ENCODE measurements at regions not wholly inside any gene's neighbourhood (a gene's known extent, or its start where the extent isn't known, plus 50 kb on each side); places are given as distances from the start of the nearest gene placed in this dataset.
"Not testable (repeated sequence)": the region's sequence is repeated elsewhere in the genome, so short reads cannot be mapped to it uniquely, and the experiment has no call there.

DNA sequence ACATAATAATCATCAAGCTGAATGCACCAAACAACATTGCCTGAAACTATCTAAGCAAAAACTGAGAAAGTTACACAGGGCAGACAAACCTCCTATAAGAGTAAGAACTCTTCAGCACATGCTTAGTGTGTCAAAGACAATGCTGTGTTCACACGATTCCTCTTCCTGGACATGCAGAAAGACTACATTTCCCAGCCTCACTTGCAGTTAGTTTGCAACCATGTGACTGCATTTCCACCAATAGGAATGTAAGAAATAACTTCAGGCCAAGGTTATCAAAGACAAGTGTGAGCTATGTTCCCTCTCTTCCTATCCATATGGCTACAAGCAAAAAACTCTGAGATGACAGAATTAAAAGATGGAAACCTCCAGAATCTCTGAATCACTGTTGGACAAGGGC, 109.8 kb downstream of the OTOP1 start:
- not testable (repeated sequence) for H3K4me3 Mint-ChIP-seq; H3K9me3 Mint-ChIP-seq; ATAC-seq (replicated peaks); H3K36me3 Mint-ChIP-seq (ENCODE audit: low read depth); H3K4me1 Mint-ChIP-seq; H3K27ac Mint-ChIP-seq; H3K27me3 Mint-ChIP-seq

- H3K27me3 Mint-ChIP-seq; H3K9me3 Mint-ChIP-seq; H3K36me3 Mint-ChIP-seq (ENCODE audit: low read depth); H3K4me3 Mint-ChIP-seq; H3K27ac Mint-ChIP-seq; H3K4me1 Mint-ChIP-seq; ATAC-seq (replicated peaks): not testable (repeated sequence)
These were observed 92.4 kb downstream of the OTOP1 start for GRCh38 chr4:4134368-4134767.

DNA sequence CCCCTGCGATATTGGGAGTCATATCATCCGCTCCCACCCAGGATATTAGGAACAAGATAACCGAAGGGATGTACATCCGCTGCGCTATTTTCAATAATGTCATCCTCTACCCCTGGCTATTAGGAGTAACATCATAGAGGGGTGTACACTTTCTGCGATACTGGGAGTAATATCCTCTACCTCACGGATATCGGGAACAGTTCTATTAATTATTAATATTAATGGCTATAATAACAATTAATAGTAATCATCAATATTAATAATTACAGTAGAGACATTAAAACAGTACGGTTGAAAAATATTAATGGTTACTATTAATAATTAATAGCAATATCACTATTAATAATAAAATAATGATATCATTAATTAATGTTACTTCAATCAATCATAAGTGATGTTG, 90.1 kb downstream of the OTOP1 start:
- ATAC-seq (replicated peaks); H3K4me1 Mint-ChIP-seq; H3K27me3 Mint-ChIP-seq; H3K4me3 Mint-ChIP-seq; H3K9me3 Mint-ChIP-seq; H3K27ac Mint-ChIP-seq; H3K36me3 Mint-ChIP-seq (ENCODE audit: low read depth): not testable (repeated sequence)

All from activated T-helper 17 cell treated with anti-CD3 and anti-CD28 coated beads, Interleukin-2, amount 50 U/mL, for 72 hours (primary cell).